CD4-positive, CD25-positive, alpha-beta regulatory T cell (primary cell): ENCODE measurements at regions not wholly inside any gene's neighbourhood (a gene's known extent, or its start where the extent isn't known, plus 50 kb on each side); places are given as distances from the start of the nearest gene placed in this dataset.
"Not testable (repeated sequence)": the region's sequence is repeated elsewhere in the genome, so short reads cannot be mapped to it uniquely, and the experiment has no call there.

Experiments used
- ATAC-seq, 2 donors: fragments of 150-1000 bp; cut with Tn5 transposase; one replicate each; pipeline ENCODE4 v1.10.0; 2021; ENCODE audit warnings: low read depth in 2 of 2, moderate number of reproducible peaks in 2 of 2, moderate library complexity in 1 of 2
- DNase-seq, 3 donors: peaks; one replicate each; pipeline versions ENCODE4 v3.0.0 to v3.0.0-alpha.2; 2012 to 2022; ENCODE audit warnings: mixed read lengths in 1 of 3
- H3K27ac ChIP-seq: one replicate; pipeline ENCODE4 v1.7.0; 2013; ENCODE audit warnings: mild to moderate bottlenecking, low read length; ENCODE audit not compliant: insufficient read depth, poor library complexity, severe bottlenecking
- H3K27me3 ChIP-seq: one replicate; pipeline ENCODE4 v1.7.0; 2013; ENCODE audit warnings: low read length; ENCODE audit not compliant: control insufficient read depth, insufficient read depth
- H3K36me3 ChIP-seq: one replicate; pipeline ENCODE4 v1.7.0; 2013; ENCODE audit warnings: mild to moderate bottlenecking, low read length, moderate library complexity; ENCODE audit not compliant: control insufficient read depth, insufficient read depth
- H3K4me1 ChIP-seq: 2 replicates; pipeline ENCODE4 v1.7.0; 2013; ENCODE audit warnings: mild to moderate bottlenecking, low read length; ENCODE audit not compliant: insufficient read depth, control insufficient read depth, poor library complexity, severe bottlenecking
- H3K4me3 ChIP-seq: one replicate; pipeline ENCODE4 v1.7.0; 2013; ENCODE audit warnings: low read depth, mild to moderate bottlenecking, low read length, moderate library complexity
- H3K9me3 ChIP-seq, 2 experiments: 1 replicate in 1 of 2; 2 replicates in 1 of 2; pipeline ENCODE4 v1.7.0; 2013; ENCODE audit warnings: low read length in 2 of 2, mild to moderate bottlenecking in 1 of 2, moderate library complexity in 1 of 2; ENCODE audit not compliant: control insufficient read depth in 2 of 2
- H3K27ac Mint-ChIP-seq, 3 donors: one replicate each; pipeline ENCODE4 v1.8.0; 2020 to 2022; ENCODE audit warnings: mild to moderate bottlenecking in 3 of 3, mixed read lengths in 3 of 3, moderate library complexity in 2 of 3
- H3K27me3 Mint-ChIP-seq: one replicate; pipeline ENCODE4 v1.8.0; 2022; ENCODE audit warnings: mild to moderate bottlenecking, mixed read lengths
- H3K36me3 Mint-ChIP-seq: one replicate; pipeline ENCODE4 v1.8.0; 2020; ENCODE audit warnings: mixed read lengths
- H3K4me1 Mint-ChIP-seq, 4 donors: one replicate each; pipeline ENCODE4 v1.8.0; 2020 to 2022; ENCODE audit warnings: mixed read lengths in 4 of 4, mild to moderate bottlenecking in 1 of 4
- H3K4me3 Mint-ChIP-seq, 4 donors: one replicate each; pipeline ENCODE4 v1.8.0; 2020 to 2022; ENCODE audit warnings: mild to moderate bottlenecking in 4 of 4, mixed read lengths in 4 of 4, moderate library complexity in 3 of 4
- H3K9me3 Mint-ChIP-seq, 7 donors: one replicate each; pipeline ENCODE4 v1.8.0; 2020 to 2022; ENCODE audit warnings: mixed read lengths in 7 of 7, mild to moderate bottlenecking in 3 of 7, moderate library complexity in 2 of 7

GRCh38 chr2:217349251-217349650, 489.4 kb upstream of the TNP1 start:
- peaks cover 0 to 3% of the 10 kb centered on the region in 2 experiments for H3K9me3 ChIP-seq
- no peak overlapping the region for H3K27ac Mint-ChIP-seq
- no peak for ATAC-seq
- H3K27ac ChIP-seq: no peak overlapping the region
- H3K4me1 Mint-ChIP-seq: no peaks in the 10 kb centered on the region
- H3K4me3 ChIP-seq: no peak overlapping the region
- no peak overlapping the region for H3K4me3 Mint-ChIP-seq
- no peak for DNase-seq
- no peaks in the 10 kb centered on the region for H3K36me3 ChIP-seq
- no peaks in the 10 kb centered on the region for H3K4me1 ChIP-seq
- H3K27me3 Mint-ChIP-seq: no peaks in the 10 kb centered on the region
- no peaks in the 10 kb centered on the region for H3K27me3 ChIP-seq
- peaks cover 0 to 13% (median 4%) of the 10 kb centered on the region in 7 donors for H3K9me3 Mint-ChIP-seq
- H3K36me3 Mint-ChIP-seq: no peaks in the 10 kb centered on the region

DNA sequence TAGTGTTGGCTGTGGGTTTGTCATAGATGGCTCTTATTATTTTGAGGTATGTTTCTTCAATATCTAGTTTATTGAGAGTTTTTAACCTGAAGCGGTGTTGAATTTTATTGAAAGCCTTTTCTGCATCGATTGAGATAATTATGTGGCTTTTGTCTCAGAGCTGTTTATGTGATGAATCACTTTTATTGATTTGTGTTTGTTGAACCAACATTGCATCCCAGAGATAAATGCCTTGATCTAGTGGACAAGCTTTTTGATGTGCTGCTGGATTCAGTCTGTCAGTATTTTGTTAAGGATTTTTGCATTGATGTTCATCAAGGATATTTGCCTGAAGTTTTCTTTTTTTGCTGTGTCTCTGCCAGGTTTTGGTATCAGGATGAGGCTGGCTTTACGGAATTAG, 487.8 kb upstream of the TNP1 start:
- not testable (repeated sequence) for H3K36me3 Mint-ChIP-seq, H3K27ac Mint-ChIP-seq, H3K4me3 ChIP-seq, H3K4me1 ChIP-seq, H3K27me3 Mint-ChIP-seq, ATAC-seq, H3K36me3 ChIP-seq, DNase-seq, H3K27ac ChIP-seq, H3K9me3 ChIP-seq, H3K4me3 Mint-ChIP-seq, H3K4me1 Mint-ChIP-seq, H3K27me3 ChIP-seq
- peaks cover 0 to 13% (median 4%) of the 10 kb centered on the region in 7 donors for H3K9me3 Mint-ChIP-seq

- H3K27ac ChIP-seq, H3K4me3 Mint-ChIP-seq, DNase-seq, H3K36me3 Mint-ChIP-seq, H3K4me3 ChIP-seq, H3K4me1 ChIP-seq, ATAC-seq, H3K27ac Mint-ChIP-seq, H3K9me3 ChIP-seq, H3K36me3 ChIP-seq, H3K27me3 Mint-ChIP-seq, H3K27me3 ChIP-seq, H3K4me1 Mint-ChIP-seq: not testable (repeated sequence)
- H3K9me3 Mint-ChIP-seq: peaks cover 0 to 13% (median 6%) of the 10 kb centered on the region in 7 donors
Observed at GRCh38 chr2:217346043-217346442, 486.2 kb upstream of the TNP1 start.

DNA sequence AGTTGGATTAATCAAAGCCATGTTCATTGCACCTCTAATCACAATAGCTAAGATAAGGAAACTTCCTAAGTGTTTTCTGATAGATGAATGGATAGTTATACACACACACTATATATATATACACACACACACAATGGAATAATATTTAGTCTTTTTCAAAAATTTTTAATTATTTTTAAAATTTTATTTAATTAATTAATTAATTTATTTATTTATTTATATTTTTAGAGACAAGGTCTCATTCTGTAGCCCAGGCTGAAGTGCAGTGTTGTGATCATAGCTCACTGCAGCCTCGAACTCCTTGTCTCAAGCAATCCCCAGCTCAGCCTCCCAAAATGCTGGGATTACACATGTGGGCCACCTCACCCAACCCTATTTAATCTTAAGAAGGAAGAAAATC, 481.0 kb upstream of the TNP1 start:
- no peaks in the 10 kb centered on the region for H3K27me3 Mint-ChIP-seq
- H3K4me3 ChIP-seq: no peak overlapping the region

GRCh38 chr2:217340176-217340575, 480.3 kb upstream of the TNP1 start:
- no peaks in the 10 kb centered on the region for H3K36me3 ChIP-seq
- no peaks in the 10 kb centered on the region for H3K9me3 ChIP-seq
- Mint-ChIP-seq H3K9me3 (peaks cover 0 to 2% (median 0%) of the 10 kb centered on the region in 7 donors), H3K4me3 (no peak overlapping the region), H3K36me3 (no peaks in the 10 kb centered on the region), H3K27me3 (no peaks in the 10 kb centered on the region), H3K4me1 (no peaks in the 10 kb centered on the region), H3K27ac (no peak overlapping the region)
- no peak for DNase-seq
- no peaks in the 10 kb centered on the region for H3K27me3 ChIP-seq
- H3K4me3 ChIP-seq: no peak overlapping the region
- no peak for ATAC-seq
- H3K27ac ChIP-seq: no peak overlapping the region
- no peaks in the 10 kb centered on the region for H3K4me1 ChIP-seq

More for the DNA sequence above, 481.0 kb upstream of the TNP1 start:
- Mint-ChIP-seq H3K4me1 (no peaks in the 10 kb centered on the region), H3K9me3 (peaks cover 0 to 2% (median 0%) of the 10 kb centered on the region in 7 donors), H3K4me3 (no peak overlapping the region), H3K27ac (no peak overlapping the region), H3K36me3 (no peaks in the 10 kb centered on the region)
- H3K36me3 ChIP-seq: no peaks in the 10 kb centered on the region
- no peak for ATAC-seq
- no peaks in the 10 kb centered on the region for H3K9me3 ChIP-seq
- H3K4me1 ChIP-seq: no peaks in the 10 kb centered on the region
- H3K27ac ChIP-seq: no peak overlapping the region
- H3K27me3 ChIP-seq: no peaks in the 10 kb centered on the region
- DNase-seq: no peak

DNA sequence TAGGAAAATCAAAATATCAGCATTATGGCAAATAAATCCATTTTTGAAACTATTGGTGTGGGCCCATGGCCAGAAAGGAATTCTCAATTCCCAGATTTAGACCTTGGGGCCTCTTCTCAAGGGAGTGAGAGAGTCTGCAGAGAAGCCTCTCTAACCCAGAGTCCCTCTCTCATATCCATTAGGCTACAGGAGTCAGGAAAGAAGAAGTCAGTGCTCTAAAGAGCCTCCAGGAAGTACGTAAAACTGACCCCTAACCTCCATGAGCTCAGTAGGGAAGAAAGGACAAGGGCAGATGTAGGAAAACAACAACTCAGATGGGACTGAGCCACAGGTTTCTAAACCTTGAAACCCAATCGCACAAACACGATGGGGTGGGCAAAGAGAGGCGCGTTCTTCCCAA, 479.9 kb upstream of the TNP1 start:
- H3K4me3 ChIP-seq: no peak overlapping the region
- no peaks in the 10 kb centered on the region for H3K36me3 Mint-ChIP-seq
- H3K9me3 ChIP-seq: no peaks in the 10 kb centered on the region
- no peak for ATAC-seq
- H3K27me3 ChIP-seq: no peaks in the 10 kb centered on the region
- no peaks in the 10 kb centered on the region for H3K36me3 ChIP-seq
- no peaks in the 10 kb centered on the region for H3K4me1 Mint-ChIP-seq
- H3K27ac Mint-ChIP-seq: no peak overlapping the region
- peaks cover 0 to 2% (median 0%) of the 10 kb centered on the region in 7 donors for H3K9me3 Mint-ChIP-seq
- H3K4me1 ChIP-seq: no peaks in the 10 kb centered on the region
- H3K4me3 Mint-ChIP-seq: no peak overlapping the region
- DNase-seq: no peak
- no peak overlapping the region for H3K27ac ChIP-seq
- H3K27me3 Mint-ChIP-seq: no peaks in the 10 kb centered on the region

GRCh38 chr2:217338306-217338916, 478.5 kb upstream of the TNP1 start:
- Mint-ChIP-seq H3K4me1 (no peaks in the 10 kb centered on the region), H3K27ac (no peak overlapping the region), H3K36me3 (no peaks in the 10 kb centered on the region), H3K4me3 (no peak overlapping the region), H3K9me3 (peaks cover 0 to 2% (median 0%) of the 10 kb centered on the region in 7 donors), H3K27me3 (no peaks in the 10 kb centered on the region)
- Histone ChIP-seq H3K9me3 (no peaks in the 10 kb centered on the region), H3K4me3 (no peak overlapping the region), H3K27me3 (no peaks in the 10 kb centered on the region), H3K27ac (no peak overlapping the region), H3K4me1 (no peaks in the 10 kb centered on the region), H3K36me3 (no peaks in the 10 kb centered on the region)
- ATAC-seq (no peak), DNase-seq (no peak)

DNA sequence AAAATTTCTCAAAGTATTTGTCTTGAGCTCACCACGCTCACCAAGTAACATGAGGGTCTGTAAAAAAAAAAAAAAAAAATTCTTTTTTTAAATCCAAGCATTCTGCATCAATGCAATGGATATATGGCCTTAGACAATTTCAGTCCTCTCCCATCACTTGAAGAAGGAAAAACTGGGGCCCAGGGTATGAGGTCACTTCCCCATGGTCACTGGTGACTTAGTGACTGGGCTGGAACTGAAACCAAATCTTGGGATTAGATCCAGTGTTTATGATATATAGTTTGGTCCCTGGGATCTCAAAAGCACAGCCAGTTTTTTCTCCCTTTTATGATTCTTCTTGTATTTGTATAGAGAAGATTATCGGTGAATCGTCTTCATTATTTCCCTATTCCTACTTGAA, 477.9 kb upstream of the TNP1 start:
- ATAC-seq (no peak), DNase-seq (no peak)
- Histone ChIP-seq H3K9me3 (no peaks in the 10 kb centered on the region), H3K4me3 (no peak overlapping the region), H3K4me1 (no peaks in the 10 kb centered on the region), H3K36me3 (no peaks in the 10 kb centered on the region), H3K27me3 (no peaks in the 10 kb centered on the region), H3K27ac (no peak overlapping the region)
- H3K4me1 Mint-ChIP-seq: no peaks in the 10 kb centered on the region
- no peak overlapping the region for H3K4me3 Mint-ChIP-seq
- H3K27me3 Mint-ChIP-seq: no peaks in the 10 kb centered on the region
- H3K36me3 Mint-ChIP-seq: no peaks in the 10 kb centered on the region
- no peak overlapping the region for H3K27ac Mint-ChIP-seq
- peaks cover 0 to 2% (median 0%) of the 10 kb centered on the region in 7 donors for H3K9me3 Mint-ChIP-seq
